ENCODE measurements at regions not wholly inside any gene's neighbourhood (a gene's known extent, or its start where the extent isn't known, plus 50 kb on each side); places are given as distances from the start of the nearest gene placed in this dataset.
A peak's percentile ranks its signal among the peaks of the same experiment; 100 is the strongest.

GRCh38 chr3:31275038-31275572 lies 257.6 kb upstream of the STT3B start (continued):
- no peak for TF ChIP-seq PHF8 (IDR thresholded peaks at IDR 0.05; ENCODE audit: borderline replicate concordance, low read depth)
- TF ChIP-seq JUNB (IDR thresholded peaks at IDR 0.05) = peak; percentile 62; the same call in 1 of the 2 replicates
- no peak for TF ChIP-seq RNF2 (IDR thresholded peaks at IDR 0.05; ENCODE audit: borderline replicate concordance, low read depth)
- no peak for TF ChIP-seq KDM1A (IDR thresholded peaks at IDR 0.05; ENCODE audit: low read depth)
- TF ChIP-seq EHMT2 (IDR thresholded peaks at IDR 0.05; ENCODE audit: low read depth) = no peak
- TF ChIP-seq PBX3 (IDR thresholded peaks at IDR 0.05) = no peak
- no peak for TF ChIP-seq ZSCAN20 (CRISPR knock-in tag; IDR thresholded peaks at IDR 0.05)
- TF ChIP-seq SREBF2 (IDR thresholded peaks at IDR 0.05) = no peak
- TF ChIP-seq BCL3 (IDR thresholded peaks at IDR 0.05) = peak; percentile 48; the same call in 2 of the 3 replicates
- no peak for TF ChIP-seq TFCP2L1 (CRISPR knock-in tag; IDR thresholded peaks at IDR 0.05)
- no peak for TF ChIP-seq HEYL (CRISPR knock-in tag; IDR thresholded peaks at IDR 0.05)
- no peak for TF ChIP-seq TP53 (CRISPR knock-in tag; IDR thresholded peaks at IDR 0.05)
- no peak for TF ChIP-seq NFE2L2 (conservative IDR thresholded peaks at IDR 0.05; ENCODE audit: low read length)
- TF ChIP-seq JUN (IDR thresholded peaks at IDR 0.05) = peak; percentile 41 to 62; a peak in 1 of 5 replicates

GRCh38 chr3:31275583-31275982 lies 257.1 kb upstream of the STT3B start:
- H3K9me3 ChIP-seq = no peaks in the 10 kb centered on the region
- CTCF ChIA-PET = no interaction called here
- no peak for FAIRE-seq
- peak; percentile 22 to 54; a peak in 3 of 6 replicates for ATAC-seq
- H3K4me3 ChIP-seq = no peak overlapping the region
- TF ChIP-seq FOSB (CRISPR knock-in tag; IDR thresholded peaks at IDR 0.05) = no peak
- no peak for TF ChIP-seq NR3C1 (IDR thresholded peaks at IDR 0.05)
- TF ChIP-seq ELK1 (IDR thresholded peaks at IDR 0.05; ENCODE audit: low read depth, low read length) = no peak
- no peak for TF ChIP-seq ZC3H11A (IDR thresholded peaks at IDR 0.05)
- no peak for TF ChIP-seq GATA3 (IDR thresholded peaks at IDR 0.05; ENCODE audit: borderline replicate concordance)
- no peak for TF ChIP-seq REST (IDR thresholded peaks at IDR 0.05)
- TF ChIP-seq SREBF2 (IDR thresholded peaks at IDR 0.05) = no peak
- no peak for TF ChIP-seq NPAS2 (CRISPR knock-in tag; IDR thresholded peaks at IDR 0.05; ENCODE audit: borderline replicate concordance)
- no peak for TF ChIP-seq BHLHE40 (IDR thresholded peaks at IDR 0.05; ENCODE audit: low read depth, low read length)
- H3K4me2 ChIP-seq = peak overlapping the region; percentile 60
- POLR2A ChIA-PET = no interaction called here
- no peak for DNase-seq (ENCODE audit: low read depth in 1 of 2, low spot score in 1 of 2)
- peaks cover 40% of the 10 kb centered on the region for H3K4me1 ChIP-seq
- 34% methylated on average over 3 of the region's 3 CpGs for WGBS (ENCODE audit: missing lambda C conversion rate)
- peak overlapping the region; percentile 49 to 72 for H3K27ac ChIP-seq

Data from A549 (cell line).